HEK293 (cell line): ENCODE measurements at regions not wholly inside any gene's neighbourhood (a gene's known extent, or its start where the extent isn't known, plus 50 kb on each side); places are given as distances from the start of the nearest gene placed in this dataset.

ENCODE experiments used
- BCL6B ChIP-seq: fragments of 450-650 bp; formaldehyde crosslinking; IDR thresholded peaks from 2 replicates; pipeline ENCODE4 v1.5.1; 2017; ENCODE audit warnings: missing biosample characterization, missing genetic modification characterization
- CTCF ChIP-seq: fragments of 450-650 bp; formaldehyde crosslinking; IDR thresholded peaks from 2 replicates; pipeline ENCODE4 v1.5.1; 2016; ENCODE audit warnings: missing biosample characterization, missing genetic modification characterization
- MEIS1 ChIP-seq: sonication (generic); formaldehyde crosslinking; IDR thresholded peaks from 2 replicates; pipeline ENCODE4 v1.8.1; 2022; ENCODE audit warnings: missing genetic modification reagents, mild to moderate bottlenecking, borderline replicate concordance
- SP2 ChIP-seq: fragments of 450-650 bp; formaldehyde crosslinking; IDR thresholded peaks from 2 replicates; pipeline ENCODE4 v1.5.1; 2016; ENCODE audit warnings: missing biosample characterization, missing genetic modification characterization
- ZNF174 ChIP-seq: fragments of 450-650 bp; formaldehyde crosslinking; IDR thresholded peaks from 2 replicates; pipeline ENCODE4 v1.5.0; 2017; ENCODE audit warnings: missing biosample characterization, mild to moderate bottlenecking, missing genetic modification characterization
- ZNF501 ChIP-seq: fragments of 450-650 bp; formaldehyde crosslinking; IDR thresholded peaks from 2 replicates; pipeline ENCODE4 v1.5.1; 2016; ENCODE audit warnings: missing biosample characterization, missing genetic modification characterization
- TF ChIP-seq, protein P1 (sequence below): fragments of 450-650 bp; formaldehyde crosslinking; IDR thresholded peaks from 2 replicates; pipeline ENCODE4 v1.5.1; 2016; ENCODE audit warnings: missing biosample characterization, missing genetic modification characterization
- TF ChIP-seq, protein P2 (sequence below): fragments of 450-650 bp; formaldehyde crosslinking; IDR thresholded peaks from 2 replicates; pipeline ENCODE4 v1.5.1; 2016; ENCODE audit warnings: missing biosample characterization, missing genetic modification characterization, low read depth

GRCh38 chr18:40937386-40937785, 1017.6 kb upstream of the PIK3C3 start:
- TF ChIP-seq CTCF (no peak), SP2 (no peak), ZNF501 (tag by site-specific recombination) (no peak), MEIS1 (CRISPR knock-in tag) (no peak), ZNF174 (tag by site-specific recombination) (no peak), BCL6B (no peak)
- TF ChIP-seq, protein P1, sequence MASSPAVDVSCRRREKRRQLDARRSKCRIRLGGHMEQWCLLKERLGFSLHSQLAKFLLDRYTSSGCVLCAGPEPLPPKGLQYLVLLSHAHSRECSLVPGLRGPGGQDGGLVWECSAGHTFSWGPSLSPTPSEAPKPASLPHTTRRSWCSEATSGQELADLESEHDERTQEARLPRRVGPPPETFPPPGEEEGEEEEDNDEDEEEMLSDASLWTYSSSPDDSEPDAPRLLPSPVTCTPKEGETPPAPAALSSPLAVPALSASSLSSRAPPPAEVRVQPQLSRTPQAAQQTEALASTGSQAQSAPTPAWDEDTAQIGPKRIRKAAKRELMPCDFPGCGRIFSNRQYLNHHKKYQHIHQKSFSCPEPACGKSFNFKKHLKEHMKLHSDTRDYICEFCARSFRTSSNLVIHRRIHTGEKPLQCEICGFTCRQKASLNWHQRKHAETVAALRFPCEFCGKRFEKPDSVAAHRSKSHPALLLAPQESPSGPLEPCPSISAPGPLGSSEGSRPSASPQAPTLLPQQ (tag by site-specific recombination), result no peak
- TF ChIP-seq, protein P2, sequence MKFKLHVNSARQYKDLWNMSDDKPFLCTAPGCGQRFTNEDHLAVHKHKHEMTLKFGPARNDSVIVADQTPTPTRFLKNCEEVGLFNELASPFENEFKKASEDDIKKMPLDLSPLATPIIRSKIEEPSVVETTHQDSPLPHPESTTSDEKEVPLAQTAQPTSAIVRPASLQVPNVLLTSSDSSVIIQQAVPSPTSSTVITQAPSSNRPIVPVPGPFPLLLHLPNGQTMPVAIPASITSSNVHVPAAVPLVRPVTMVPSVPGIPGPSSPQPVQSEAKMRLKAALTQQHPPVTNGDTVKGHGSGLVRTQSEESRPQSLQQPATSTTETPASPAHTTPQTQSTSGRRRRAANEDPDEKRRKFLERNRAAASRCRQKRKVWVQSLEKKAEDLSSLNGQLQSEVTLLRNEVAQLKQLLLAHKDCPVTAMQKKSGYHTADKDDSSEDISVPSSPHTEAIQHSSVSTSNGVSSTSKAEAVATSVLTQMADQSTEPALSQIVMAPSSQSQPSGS, result no peak
